Thyroid gland (tissue), 4 donors: ENCODE measurements at regions not wholly inside any gene's neighbourhood (a gene's known extent, or its start where the extent isn't known, plus 50 kb on each side); places are given as distances from the start of the nearest gene placed in this dataset.
"Not testable (repeated sequence)": the region's sequence is repeated elsewhere in the genome, so short reads cannot be mapped to it uniquely, and the experiment has no call there.

Experiments
- CTCF ChIP-seq, 6 experiments: fragments of 200-600 bp in 3 of 6; fragments of 450-650 bp in 3 of 6; sonication (generic) in 3 of 6; IDR thresholded peaks; one replicate each; pipeline ENCODE4 v1.5.1; 2016 to 2019; ENCODE audit warnings: antibody characterized with exemption in 6 of 6, mild to moderate bottlenecking in 2 of 6, inconsistent platforms in 1 of 6, moderate library complexity in 1 of 6
- POLR2A ChIP-seq, 2 donors: fragments of 450-650 bp; IDR thresholded peaks; one replicate each; pipeline ENCODE4 v1.6.1; 2017; ENCODE audit warnings: antibody characterized with exemption in 2 of 2, mild to moderate bottlenecking in 2 of 2, moderate library complexity in 1 of 2

DNA sequence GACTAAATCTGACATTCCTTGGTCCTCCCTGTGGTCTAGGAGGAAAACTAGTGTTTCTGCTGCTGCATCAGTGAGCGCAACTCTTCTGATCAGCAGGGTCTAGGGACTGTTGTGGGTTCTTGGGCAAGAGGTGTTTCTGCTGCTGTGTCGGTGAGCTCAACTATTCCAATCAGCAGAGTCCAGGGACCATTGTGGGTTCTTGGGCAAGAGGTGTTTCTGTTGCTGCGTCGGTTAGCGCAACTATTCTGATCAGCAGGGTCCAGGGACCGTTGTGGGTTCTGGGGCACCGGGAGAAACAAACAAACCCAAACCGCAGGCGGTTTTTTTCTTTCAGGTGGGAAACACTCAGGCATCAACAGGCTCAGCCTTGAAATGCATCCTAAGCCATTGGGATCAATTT, 140.9 kb downstream of the FASLG start:
- TF ChIP-seq CTCF, POLR2A (IDR thresholded peaks at IDR 0.05): not testable (repeated sequence)
